Epithelial cell of esophagus (primary cell): ENCODE measurements at regions not wholly inside any gene's neighbourhood (a gene's known extent, or its start where the extent isn't known, plus 50 kb on each side); places are given as distances from the start of the nearest gene placed in this dataset.

ENCODE experiments used
- DNase-seq: peaks from one replicate; pipeline ENCODE4 v3.0.0; 2010; ENCODE audit warnings: low read depth
- H3K4me3 ChIP-seq: 2 replicates; pipeline ENCODE4 v1.5.1; 2011; ENCODE audit warnings: mild to moderate bottlenecking, low read length, control low read depth
- TF ChIP-seq, protein P1 (sequence below): IDR thresholded peaks from 2 replicates; pipeline ENCODE4 v1.5.1; 2011; ENCODE audit warnings: low read depth, mild to moderate bottlenecking, low read length, control low read depth, inconsistent platforms; ENCODE audit not compliant: insufficient read depth; ENCODE audit errors: missing control alignments

- no peak for DNase-seq
- H3K4me3 ChIP-seq: no peak overlapping the region
- TF ChIP-seq, protein P1, sequence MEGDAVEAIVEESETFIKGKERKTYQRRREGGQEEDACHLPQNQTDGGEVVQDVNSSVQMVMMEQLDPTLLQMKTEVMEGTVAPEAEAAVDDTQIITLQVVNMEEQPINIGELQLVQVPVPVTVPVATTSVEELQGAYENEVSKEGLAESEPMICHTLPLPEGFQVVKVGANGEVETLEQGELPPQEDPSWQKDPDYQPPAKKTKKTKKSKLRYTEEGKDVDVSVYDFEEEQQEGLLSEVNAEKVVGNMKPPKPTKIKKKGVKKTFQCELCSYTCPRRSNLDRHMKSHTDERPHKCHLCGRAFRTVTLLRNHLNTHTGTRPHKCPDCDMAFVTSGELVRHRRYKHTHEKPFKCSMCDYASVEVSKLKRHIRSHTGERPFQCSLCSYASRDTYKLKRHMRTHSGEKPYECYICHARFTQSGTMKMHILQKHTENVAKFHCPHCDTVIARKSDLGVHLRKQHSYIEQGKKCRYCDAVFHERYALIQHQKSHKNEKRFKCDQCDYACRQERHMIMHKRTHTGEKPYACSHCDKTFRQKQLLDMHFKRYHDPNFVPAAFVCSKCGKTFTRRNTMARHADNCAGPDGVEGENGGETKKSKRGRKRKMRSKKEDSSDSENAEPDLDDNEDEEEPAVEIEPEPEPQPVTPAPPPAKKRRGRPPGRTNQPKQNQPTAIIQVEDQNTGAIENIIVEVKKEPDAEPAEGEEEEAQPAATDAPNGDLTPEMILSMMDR: no peak
Observed at GRCh38 chr3:134094491-134094890, 64.8 kb upstream of the SLCO2A1 start.

DNA sequence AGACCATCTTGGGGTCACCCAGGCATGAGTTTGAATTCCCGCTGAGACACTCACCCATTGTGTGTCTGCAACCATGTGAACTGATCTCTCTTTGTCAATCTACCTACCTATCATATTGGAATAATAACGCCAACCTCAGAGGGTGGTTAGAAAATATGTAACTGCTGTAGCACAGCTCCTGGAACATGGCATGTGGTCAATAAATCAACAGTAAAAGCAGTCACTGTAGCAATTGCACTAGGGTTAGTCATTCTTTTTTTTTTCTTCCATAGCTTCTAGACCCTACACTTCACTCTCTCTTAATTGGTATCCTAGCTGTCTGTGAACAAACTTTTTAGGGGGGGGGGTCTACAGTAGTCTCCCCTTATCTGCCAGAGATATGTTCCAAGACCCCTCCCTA, 64.2 kb upstream of the SLCO2A1 start:
- DNase-seq: no peak
- H3K4me3 ChIP-seq: no peak overlapping the region
- TF ChIP-seq, protein P1: no peak

- no peak for DNase-seq
- TF ChIP-seq, protein P1: no peak
- H3K4me3 ChIP-seq: no peak overlapping the region
Observed at GRCh38 chr3:134092208-134092701, 62.5 kb upstream of the SLCO2A1 start.

DNA sequence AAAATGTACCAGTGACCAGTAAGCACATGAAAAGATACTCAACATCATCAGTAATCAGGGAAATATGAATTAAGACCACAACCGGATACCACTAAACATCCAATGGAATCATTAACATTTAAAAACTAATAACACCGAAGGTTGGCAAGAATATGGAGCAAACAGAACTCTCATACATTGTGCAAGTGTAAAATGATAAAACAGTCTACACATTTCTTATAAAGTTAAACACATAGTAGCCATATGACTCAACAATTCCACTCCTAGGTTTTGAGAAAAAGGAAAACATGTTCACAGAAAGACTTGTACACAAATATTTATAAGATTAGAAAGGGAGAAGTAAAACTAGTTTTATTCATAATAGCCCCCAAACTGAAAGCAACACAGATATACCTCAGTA, 60.3 kb upstream of the SLCO2A1 start:
- DNase-seq: no peak
- TF ChIP-seq, protein P1: no peak
- H3K4me3 ChIP-seq: no peak overlapping the region

DNA sequence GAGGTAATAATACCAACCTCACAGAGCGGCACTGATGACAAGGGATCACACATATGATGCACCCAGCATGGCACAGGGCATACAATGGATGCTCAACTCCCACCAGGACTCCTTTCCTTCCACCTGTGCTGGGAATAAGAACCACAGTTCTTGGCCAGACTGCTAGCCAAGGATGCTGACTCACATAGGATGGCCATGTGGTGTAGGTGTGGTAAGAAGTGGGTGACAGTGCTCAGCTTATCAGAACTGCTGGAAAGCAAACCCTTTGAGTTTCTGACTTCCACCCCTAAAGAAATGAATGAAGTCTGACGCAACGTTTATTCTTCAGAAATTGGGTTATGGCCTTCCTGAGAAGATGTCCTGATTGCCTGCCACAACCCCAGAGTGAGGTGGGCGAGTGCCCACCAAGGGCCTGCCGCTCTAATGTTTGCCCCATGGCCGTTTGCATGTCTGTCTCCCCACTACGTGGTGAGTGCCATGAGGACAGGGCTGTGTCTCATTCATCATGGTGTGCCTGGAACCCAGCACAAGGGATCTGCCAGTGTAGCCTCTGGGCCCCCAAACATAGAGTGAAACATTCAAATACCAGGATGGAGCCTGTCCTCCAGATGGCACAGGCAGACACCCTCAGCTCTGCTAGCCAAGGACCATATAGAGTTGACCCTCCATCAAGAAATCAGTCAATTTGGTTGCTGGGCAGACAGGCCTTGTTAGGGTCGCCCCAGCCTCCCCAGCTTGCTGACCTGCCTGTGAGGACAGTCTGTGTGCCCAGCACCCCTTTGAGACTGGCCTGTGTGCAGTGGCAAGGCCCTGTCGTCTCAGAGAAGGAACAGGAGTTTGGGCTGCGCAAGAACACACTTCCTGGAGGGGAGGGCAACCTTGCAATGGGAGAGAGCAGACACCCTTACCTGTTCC, 57.6 kb upstream of the SLCO2A1 start:
- H3K4me3 ChIP-seq: no peak overlapping the region
- TF ChIP-seq, protein P1: no peak
- DNase-seq: peak; percentile 42

DNA sequence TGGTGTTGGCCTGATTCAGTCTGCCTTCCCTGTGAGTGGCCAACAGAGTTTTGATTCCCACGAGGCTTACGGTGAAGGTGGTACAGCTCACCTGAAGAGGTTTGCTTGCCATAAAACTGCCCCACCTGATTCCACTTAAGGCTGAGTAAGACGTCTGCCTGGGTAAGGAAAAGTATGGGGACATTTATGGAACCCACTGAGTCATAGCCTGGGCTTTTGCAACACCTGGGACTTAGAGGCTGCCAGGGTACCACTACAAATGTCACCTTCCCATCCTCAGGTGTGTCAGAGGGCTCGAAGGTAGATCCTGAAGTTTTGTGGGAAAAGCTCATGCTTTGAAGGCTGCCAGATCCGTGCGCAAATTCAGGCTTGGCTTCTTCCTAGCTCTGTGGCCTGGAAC, 56.9 kb upstream of the SLCO2A1 start:
- TF ChIP-seq, protein P1: no peak
- DNase-seq: peak; percentile 39
- no peak overlapping the region for H3K4me3 ChIP-seq

GRCh38 chr3:134085034-134085775, 55.5 kb upstream of the SLCO2A1 start:
- DNase-seq: peak; percentile 65
- TF ChIP-seq, protein P1: no peak
- no peak overlapping the region for H3K4me3 ChIP-seq
